D341Med (cell line): ENCODE measurements at regions not wholly inside any gene's neighbourhood (a gene's known extent, or its start where the extent isn't known, plus 50 kb on each side); places are given as distances from the start of the nearest gene placed in this dataset.
"Not testable (repeated sequence)": the region's sequence is repeated elsewhere in the genome, so short reads cannot be mapped to it uniquely, and the experiment has no call there.

Experiments used
- DNase-seq: peaks from one replicate; pipeline ENCODE4 v3.0.0; 2012; ENCODE audit warnings: low spot score

GRCh38 chr12:131631889-131632651, 78.8 kb upstream of the SFSWAP start:
- not testable (repeated sequence) for DNase-seq

- not testable (repeated sequence) for DNase-seq
These were observed 78.3 kb upstream of the SFSWAP start for GRCh38 chr12:131632652-131633023.

GRCh38 chr12:131633610-131634009, 77.3 kb upstream of the SFSWAP start:
- DNase-seq: not testable (repeated sequence)

GRCh38 chr12:131634037-131634436, 76.9 kb upstream of the SFSWAP start:
- no peak for DNase-seq

- not testable (repeated sequence) for DNase-seq
These were observed 75.9 kb upstream of the SFSWAP start for GRCh38 chr12:131635012-131635411.

- no peak for DNase-seq
These were observed 75.3 kb upstream of the SFSWAP start for GRCh38 chr12:131635491-131636122.

GRCh38 chr12:131636266-131636665, 74.6 kb upstream of the SFSWAP start:
- no peak for DNase-seq

GRCh38 chr12:131636940-131637750, 73.7 kb upstream of the SFSWAP start:
- DNase-seq: no peak

GRCh38 chr12:131637986-131638385, 72.9 kb upstream of the SFSWAP start:
- DNase-seq: no peak

GRCh38 chr12:131639270-131639940, 71.5 kb upstream of the SFSWAP start:
- DNase-seq: no peak

- DNase-seq: no peak
These were observed 70.4 kb upstream of the SFSWAP start for GRCh38 chr12:131640525-131640924.

GRCh38 chr12:131641315-131641714, 69.6 kb upstream of the SFSWAP start:
- DNase-seq: no peak

GRCh38 chr12:131642101-131642540, 68.8 kb upstream of the SFSWAP start:
- no peak for DNase-seq

GRCh38 chr12:131642771-131643170, 68.1 kb upstream of the SFSWAP start:
- no peak for DNase-seq

- DNase-seq: no peak
These were observed 67.0 kb upstream of the SFSWAP start for GRCh38 chr12:131643631-131644452.

GRCh38 chr12:131644481-131644880, 66.4 kb upstream of the SFSWAP start:
- DNase-seq: no peak

- not testable (repeated sequence) for DNase-seq
These were observed 66.0 kb upstream of the SFSWAP start for GRCh38 chr12:131644917-131645316.

- DNase-seq: not testable (repeated sequence)
These were observed 65.3 kb upstream of the SFSWAP start for GRCh38 chr12:131645557-131645956.

- DNase-seq: not testable (repeated sequence)
These were observed 64.4 kb upstream of the SFSWAP start for GRCh38 chr12:131646444-131646843.

GRCh38 chr12:131647667-131648066, 63.2 kb upstream of the SFSWAP start:
- DNase-seq: no peak

- DNase-seq: not testable (repeated sequence)
These were observed 55.3 kb upstream of the SFSWAP start for GRCh38 chr12:131655469-131656174.
